Naive thymus-derived CD4-positive, alpha-beta T cell (primary cell): ENCODE measurements at regions not wholly inside any gene's neighbourhood (a gene's known extent, or its start where the extent isn't known, plus 50 kb on each side); places are given as distances from the start of the nearest gene placed in this dataset.

Source experiments
- ATAC-seq: fragments of 150-1000 bp; cut with Tn5 transposase; 2 replicates; pipeline ENCODE4 v1.10.0; 2021; ENCODE audit warnings: mild to moderate bottlenecking, moderate library complexity
- CTCF ChIA-PET: fragments of 350-600 bp; sonication (Branson Sonifier 250); formaldehyde crosslinking; loops from one replicate; lab custom pipeline; 2021; ENCODE audit warnings: antibody characterized with exemption; lab: Charles Lee
- POLR2A ChIA-PET: fragments of 350-600 bp; sonication (Branson Sonifier 250); formaldehyde crosslinking; loops from one replicate; lab custom pipeline; 2021; ENCODE audit warnings: antibody characterized with exemption, inconsistent platforms; lab: Charles Lee
- DNase-seq, 9 donors: peaks; one replicate each; pipeline versions ENCODE4 v3.0.0 to v3.0.0-alpha.2; 2020 to 2022; ENCODE audit warnings: mixed read lengths in 1 of 9
- H3K27ac ChIP-seq: one replicate; pipeline ENCODE4 v1.7.0; 2013; ENCODE audit warnings: mild to moderate bottlenecking, low read depth, low read length, moderate library complexity
- H3K27me3 ChIP-seq, 2 donors: one replicate each; pipeline ENCODE4 v1.7.0; 2013; ENCODE audit warnings: low read length in 2 of 2, mild to moderate bottlenecking in 2 of 2, moderate library complexity in 2 of 2; ENCODE audit not compliant: control insufficient read depth in 2 of 2, insufficient read depth in 2 of 2
- H3K36me3 ChIP-seq, 3 experiments: 1 replicate in 2 of 3; 2 replicates in 1 of 3; pipeline ENCODE4 v1.7.0; 2013; ENCODE audit warnings: low read length in 3 of 3, mild to moderate bottlenecking in 3 of 3, moderate library complexity in 1 of 3; ENCODE audit not compliant: insufficient read depth in 3 of 3, control insufficient read depth in 2 of 3
- H3K4me1 ChIP-seq, 2 donors: one replicate each; pipeline ENCODE4 v1.7.0; 2013; ENCODE audit warnings: low read length in 2 of 2, mild to moderate bottlenecking in 2 of 2, moderate library complexity in 1 of 2; ENCODE audit not compliant: control insufficient read depth in 2 of 2, insufficient read depth in 2 of 2
- H3K4me3 ChIP-seq: 2 replicates; pipeline ENCODE4 v1.7.0; 2013; ENCODE audit warnings: mild to moderate bottlenecking, low read length
- H3K9me3 ChIP-seq, 3 experiments: 1 replicate in 2 of 3; 2 replicates in 1 of 3; pipeline ENCODE4 v1.7.0; 2013; ENCODE audit warnings: low read length in 3 of 3; ENCODE audit not compliant: control insufficient read depth in 2 of 3
- H3K27ac Mint-ChIP-seq, 9 donors: one replicate each; pipeline ENCODE4 v1.8.0; 2020 to 2022; ENCODE audit warnings: mixed read lengths in 9 of 9, mild to moderate bottlenecking in 8 of 9, moderate library complexity in 5 of 9, inconsistent platforms in 2 of 9
- H3K27me3 Mint-ChIP-seq, 5 donors: one replicate each; pipeline ENCODE4 v1.8.0; 2021 to 2022; ENCODE audit warnings: mixed read lengths in 5 of 5, mild to moderate bottlenecking in 1 of 5
- H3K36me3 Mint-ChIP-seq, 5 donors: one replicate each; pipeline ENCODE4 v1.8.0; 2020 to 2022; ENCODE audit warnings: mixed read lengths in 5 of 5, mild to moderate bottlenecking in 3 of 5, inconsistent platforms in 1 of 5
- H3K4me1 Mint-ChIP-seq, 7 donors: one replicate each; pipeline ENCODE4 v1.8.0; 2020 to 2022; ENCODE audit warnings: mixed read lengths in 7 of 7, mild to moderate bottlenecking in 3 of 7, inconsistent platforms in 1 of 7
- H3K4me3 Mint-ChIP-seq, 10 donors: one replicate each; pipeline ENCODE4 v1.8.0; 2020 to 2022; ENCODE audit warnings: mild to moderate bottlenecking in 10 of 10, mixed read lengths in 10 of 10, moderate library complexity in 6 of 10, inconsistent platforms in 2 of 10
- H3K9me3 Mint-ChIP-seq, 11 donors: one replicate each; pipeline ENCODE4 v1.8.0; 2020 to 2022; ENCODE audit warnings: mixed read lengths in 11 of 11, mild to moderate bottlenecking in 4 of 11, inconsistent platforms in 1 of 11, moderate library complexity in 1 of 11
- intact Hi-C, 2 donors: fragments of 100-400 bp; cut with micrococcal nuclease; formaldehyde crosslinking; loops; one replicate each; pipeline ENCODE4 v1.15.1; 2023

GRCh38 chr13:106963151-106963550 lies 395.2 kb upstream of the ARGLU1 start:
- Histone ChIP-seq H3K27me3 (no peaks in the 10 kb centered on the region), H3K36me3 (no peaks in the 10 kb centered on the region), H3K4me3 (no peak overlapping the region), H3K9me3 (no peaks in the 10 kb centered on the region), H3K4me1 (no peaks in the 10 kb centered on the region), H3K27ac (no peak overlapping the region)
- no peak for ATAC-seq
- DNase-seq = no peak
- no peaks in the 10 kb centered on the region for H3K27me3 Mint-ChIP-seq
- intact Hi-C loops = no loop called here
- no peaks in the 10 kb centered on the region for H3K4me1 Mint-ChIP-seq
- H3K9me3 Mint-ChIP-seq = peaks cover 0 to 4% (median 0%) of the 10 kb centered on the region in 11 donors
- ChIA-PET POLR2A (no interaction called here), CTCF (no interaction called here)
- H3K27ac Mint-ChIP-seq = no peak overlapping the region
- H3K4me3 Mint-ChIP-seq = no peak overlapping the region
- H3K36me3 Mint-ChIP-seq = no peaks in the 10 kb centered on the region

GRCh38 chr13:106961651-106962050 lies 393.7 kb upstream of the ARGLU1 start:
- H3K27me3 Mint-ChIP-seq = peaks cover 0 to 6% (median 0%) of the 10 kb centered on the region in 5 donors
- no peak for DNase-seq
- peaks cover 0 to 6% (median 2%) of the 10 kb centered on the region in 11 donors for H3K9me3 Mint-ChIP-seq
- H3K27ac Mint-ChIP-seq = no peak overlapping the region
- H3K9me3 ChIP-seq = no peaks in the 10 kb centered on the region
- H3K27ac ChIP-seq = no peak overlapping the region
- H3K27me3 ChIP-seq = no peaks in the 10 kb centered on the region
- CTCF ChIA-PET = interaction anchor here (0.5 kb wide), 1 partner anchor 11 kb away, joined by 3 read pairs; no protein-coding TSS in a partner anchor
- H3K4me1 Mint-ChIP-seq = no peaks in the 10 kb centered on the region
- no peaks in the 10 kb centered on the region for H3K36me3 ChIP-seq
- no peaks in the 10 kb centered on the region for H3K36me3 Mint-ChIP-seq
- ATAC-seq = no peak
- H3K4me1 ChIP-seq = no peaks in the 10 kb centered on the region
- no peak overlapping the region for H3K4me3 ChIP-seq
- POLR2A ChIA-PET = no interaction called here
- no peak overlapping the region for H3K4me3 Mint-ChIP-seq
- intact Hi-C loops = no loop called here

- no peak overlapping the region for H3K27ac ChIP-seq
- H3K36me3 Mint-ChIP-seq = no peaks in the 10 kb centered on the region
- no peak overlapping the region for H3K4me3 Mint-ChIP-seq
- ChIA-PET CTCF (interaction anchor here (0.5 kb wide), 1 partner anchor 11 kb away, joined by 3 read pairs; no protein-coding TSS in a partner anchor), POLR2A (no interaction called here)
- H3K9me3 ChIP-seq = no peaks in the 10 kb centered on the region
- DNase-seq (no peak), ATAC-seq (no peak)
- peaks cover 0 to 6% (median 0%) of the 10 kb centered on the region in 5 donors for H3K27me3 Mint-ChIP-seq
- H3K27ac Mint-ChIP-seq = no peak overlapping the region
- H3K36me3 ChIP-seq = no peaks in the 10 kb centered on the region
- no peaks in the 10 kb centered on the region for H3K4me1 Mint-ChIP-seq
- H3K4me1 ChIP-seq = no peaks in the 10 kb centered on the region
- H3K9me3 Mint-ChIP-seq = peaks cover 0 to 6% (median 2%) of the 10 kb centered on the region in 11 donors
- intact Hi-C loops = no loop called here
- no peak overlapping the region for H3K4me3 ChIP-seq
- H3K27me3 ChIP-seq = no peaks in the 10 kb centered on the region
These were observed 393.3 kb upstream of the ARGLU1 start for GRCh38 chr13:106961216-106961615.

GRCh38 chr13:106958621-106959048 lies 390.7 kb upstream of the ARGLU1 start:
- Mint-ChIP-seq H3K9me3 (peaks cover 0 to 16% (median 6%) of the 10 kb centered on the region in 11 donors), H3K4me3 (no peak overlapping the region), H3K36me3 (peaks cover 0 to 3% (median 0%) of the 10 kb centered on the region in 5 donors), H3K27me3 (peaks cover 0 to 6% (median 0%) of the 10 kb centered on the region in 5 donors), H3K27ac (no peak overlapping the region), H3K4me1 (no peaks in the 10 kb centered on the region)
- Histone ChIP-seq H3K4me3 (no peak overlapping the region), H3K36me3 (no peaks in the 10 kb centered on the region), H3K9me3 (no peaks in the 10 kb centered on the region), H3K27me3 (no peaks in the 10 kb centered on the region), H3K27ac (no peak overlapping the region), H3K4me1 (no peaks in the 10 kb centered on the region)
- ChIA-PET POLR2A (no interaction called here), CTCF (no interaction called here)
- ATAC-seq = no peak
- no peak for DNase-seq
- intact Hi-C loops = no loop called here

- ATAC-seq (no peak), DNase-seq (no peak)
- Mint-ChIP-seq H3K27me3 (peaks cover 0 to 17% (median 3%) of the 10 kb centered on the region in 5 donors), H3K9me3 (peaks cover 0 to 8% (median 0%) of the 10 kb centered on the region in 11 donors), H3K36me3 (no peaks in the 10 kb centered on the region), H3K4me3 (no peak overlapping the region), H3K4me1 (no peaks in the 10 kb centered on the region), H3K27ac (no peak overlapping the region)
- intact Hi-C loops = no loop called here
- Histone ChIP-seq H3K4me3 (no peak overlapping the region), H3K4me1 (no peaks in the 10 kb centered on the region), H3K9me3 (no peaks in the 10 kb centered on the region), H3K36me3 (no peaks in the 10 kb centered on the region), H3K27ac (no peak overlapping the region), H3K27me3 (no peaks in the 10 kb centered on the region)
- ChIA-PET POLR2A (interaction anchor here (0.7 kb wide), 1 partner anchor 35 kb away, joined by 3 read pairs; no protein-coding TSS in a partner anchor), CTCF (no interaction called here)
These were observed 374.6 kb upstream of the ARGLU1 start for GRCh38 chr13:106942563-106942962.

- POLR2A ChIA-PET = no interaction called here
- Mint-ChIP-seq H3K36me3 (no peaks in the 10 kb centered on the region), H3K4me3 (no peak overlapping the region), H3K4me1 (no peaks in the 10 kb centered on the region), H3K27ac (no peak overlapping the region), H3K9me3 (peaks cover 0 to 8% (median 0%) of the 10 kb centered on the region in 11 donors), H3K27me3 (peaks cover 0 to 17% (median 3%) of the 10 kb centered on the region in 5 donors)
- Histone ChIP-seq H3K27ac (no peak overlapping the region), H3K27me3 (no peaks in the 10 kb centered on the region), H3K4me3 (no peak overlapping the region), H3K9me3 (no peaks in the 10 kb centered on the region), H3K4me1 (no peaks in the 10 kb centered on the region), H3K36me3 (no peaks in the 10 kb centered on the region)
- CTCF ChIA-PET = no interaction called here
- no peak for ATAC-seq
- DNase-seq = no peak
- intact Hi-C loops = no loop called here
These were observed 373.8 kb upstream of the ARGLU1 start for GRCh38 chr13:106941779-106942178.

- Mint-ChIP-seq H3K4me1 (no peaks in the 10 kb centered on the region), H3K27me3 (peaks cover 0 to 29% (median 7%) of the 10 kb centered on the region in 5 donors), H3K36me3 (peaks cover 0 to 2% (median 0%) of the 10 kb centered on the region in 5 donors), H3K27ac (no peak overlapping the region), H3K9me3 (peaks cover 0 to 2% (median 0%) of the 10 kb centered on the region in 11 donors), H3K4me3 (no peak overlapping the region)
- intact Hi-C loops = no loop called here
- no peaks in the 10 kb centered on the region for H3K9me3 ChIP-seq
- CTCF ChIA-PET = no interaction called here
- no peaks in the 10 kb centered on the region for H3K4me1 ChIP-seq
- H3K27me3 ChIP-seq = no peaks in the 10 kb centered on the region
- H3K36me3 ChIP-seq = no peaks in the 10 kb centered on the region
- POLR2A ChIA-PET = no interaction called here
- ATAC-seq (no peak), DNase-seq (no peak)
- H3K27ac ChIP-seq = no peak overlapping the region
- H3K4me3 ChIP-seq = no peak overlapping the region
These were observed 359.5 kb upstream of the ARGLU1 start for GRCh38 chr13:106927421-106927820.
